GM19043 (cell line): ENCODE measurements at regions not wholly inside any gene's neighbourhood (a gene's known extent, or its start where the extent isn't known, plus 50 kb on each side); places are given as distances from the start of the nearest gene placed in this dataset.

ENCODE experiments used
- ATAC-seq: cut with Tn5 transposase; IDR thresholded peaks from one replicate; pipeline ENCODE4 v1.9.1; 2021; ENCODE audit warnings: low read depth; ENCODE audit not compliant: unreplicated experiment

DNA sequence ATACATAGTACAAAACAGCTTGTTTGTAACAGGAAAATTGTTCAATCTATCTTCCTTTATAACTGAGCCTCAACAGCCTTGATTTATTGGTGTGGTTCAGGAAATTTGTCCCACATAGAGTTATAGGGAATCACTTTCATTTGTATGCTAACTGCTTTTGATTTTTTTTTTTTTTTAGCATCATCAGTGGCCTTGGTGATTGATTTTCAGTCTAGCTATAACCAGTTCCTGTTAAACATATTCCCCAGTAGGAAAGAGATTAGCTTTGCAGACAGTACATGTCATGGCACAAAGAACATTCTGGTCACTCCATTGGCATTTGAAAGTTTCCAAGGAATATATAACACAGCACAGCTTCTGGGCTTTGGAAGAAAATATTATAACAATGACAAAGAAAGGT is 337.3 kb upstream of the TMPO start:
- ATAC-seq = no peak

- ATAC-seq = no peak
These were observed 336.2 kb upstream of the TMPO start for GRCh38 chr12:98179151-98179550.

DNA sequence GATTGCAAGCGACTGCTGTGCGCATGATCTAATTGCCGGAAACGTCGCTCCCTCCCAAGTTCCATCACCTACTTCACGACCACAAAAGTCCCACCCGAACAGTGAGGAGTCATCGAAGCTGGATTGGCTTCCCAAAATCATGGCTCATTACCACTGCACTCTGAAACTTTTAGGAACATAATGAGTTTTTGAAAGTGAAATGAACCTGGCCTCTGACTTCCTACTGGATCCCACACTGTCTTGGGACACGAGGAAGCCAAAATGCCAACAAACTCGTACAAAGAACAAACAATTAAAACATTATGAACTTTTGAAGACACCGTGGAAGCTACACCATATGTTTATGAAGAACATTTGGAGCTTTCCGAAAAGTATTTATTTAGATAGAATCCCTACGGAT is 334.8 kb upstream of the TMPO start:
- no peak for ATAC-seq

DNA sequence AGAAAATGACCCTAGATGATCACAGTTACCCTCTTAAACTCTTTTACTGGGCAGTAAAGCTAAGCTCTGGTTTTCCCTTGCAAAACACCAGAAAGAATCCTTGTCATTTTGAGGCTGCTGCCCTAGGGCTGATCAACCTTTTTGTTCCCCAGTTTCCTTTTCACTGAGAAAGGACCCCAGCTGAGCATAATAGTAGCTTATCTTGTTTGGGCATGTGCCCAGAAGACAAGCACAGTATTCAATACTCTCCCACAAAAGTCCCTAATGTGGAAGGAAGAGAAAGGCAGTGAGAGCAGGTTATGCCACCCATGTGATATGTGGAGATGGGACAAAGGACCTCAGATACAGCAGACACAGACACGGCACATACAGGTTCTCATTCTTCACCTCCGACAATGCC is 332.6 kb upstream of the TMPO start:
- no peak for ATAC-seq

DNA sequence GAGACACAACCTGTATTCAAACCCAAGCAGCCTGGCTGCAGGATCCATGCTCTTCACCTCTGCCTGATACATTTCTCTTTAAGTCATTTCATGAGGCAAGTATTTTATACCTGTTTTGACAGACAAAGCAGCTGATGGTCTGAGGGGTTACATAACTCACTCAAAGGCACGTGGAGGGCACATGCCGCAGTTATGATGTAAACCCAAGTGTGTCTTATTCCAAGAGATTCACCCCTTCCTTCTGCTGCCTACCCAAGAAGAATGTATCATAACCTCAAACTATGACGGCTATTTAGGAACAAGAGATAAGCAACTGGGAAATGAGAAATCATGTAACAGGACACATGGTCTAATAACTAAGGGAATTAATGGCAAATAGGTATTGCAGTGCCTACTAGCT is 329.8 kb upstream of the TMPO start:
- no peak for ATAC-seq

- no peak for ATAC-seq
These were observed 326.7 kb upstream of the TMPO start for GRCh38 chr12:98188650-98189077.

GRCh38 chr12:98194591-98194990 is 320.8 kb upstream of the TMPO start:
- no peak for ATAC-seq

- no peak for ATAC-seq
These were observed 317.0 kb upstream of the TMPO start for GRCh38 chr12:98198261-98198982.

DNA sequence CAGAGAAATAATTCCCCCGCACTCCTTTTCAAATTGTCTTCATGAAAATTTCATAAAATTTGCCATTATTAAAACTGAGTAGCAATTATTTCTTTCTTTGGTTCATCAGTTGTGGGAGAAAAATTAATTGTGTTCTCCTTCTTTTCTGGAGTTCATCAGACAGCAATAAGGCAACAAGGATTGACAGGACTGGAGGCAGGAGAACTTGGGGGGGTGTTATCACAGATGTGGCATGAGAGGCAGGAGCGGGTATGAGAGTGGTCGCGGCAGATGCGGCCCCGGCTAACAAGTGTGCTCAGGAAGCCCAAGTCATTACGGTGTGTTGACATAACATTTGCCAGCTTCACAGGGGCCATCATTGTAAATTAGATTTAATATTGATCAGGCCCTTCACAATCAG is 306.6 kb upstream of the TMPO start:
- ATAC-seq = no peak

GRCh38 chr12:98211909-98212695 is 303.3 kb upstream of the TMPO start:
- ATAC-seq = no peak

GRCh38 chr12:98213556-98213955 is 301.8 kb upstream of the TMPO start:
- ATAC-seq = no peak

- peak; percentile 49 for ATAC-seq
These were observed 298.1 kb upstream of the TMPO start for GRCh38 chr12:98217257-98217656.

DNA sequence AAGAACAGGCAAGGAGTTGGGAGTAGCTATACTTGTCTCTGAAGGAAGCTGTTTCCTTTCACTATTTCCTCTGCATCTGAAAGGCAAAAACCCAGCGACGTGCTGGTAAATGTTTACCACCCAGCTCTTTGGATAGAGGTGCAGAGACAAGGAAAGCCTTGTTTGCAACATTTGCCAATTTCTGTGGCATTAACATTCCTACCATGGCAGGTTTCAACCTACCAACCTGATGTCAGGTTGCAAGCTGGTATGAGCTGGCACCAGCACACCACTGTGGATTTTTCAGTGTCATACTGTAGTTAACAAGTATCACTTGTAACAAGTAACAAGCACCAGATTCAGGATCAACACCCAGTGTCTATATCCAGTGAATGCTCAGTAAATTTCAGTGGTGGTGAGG is 294.8 kb upstream of the TMPO start:
- ATAC-seq = no peak

DNA sequence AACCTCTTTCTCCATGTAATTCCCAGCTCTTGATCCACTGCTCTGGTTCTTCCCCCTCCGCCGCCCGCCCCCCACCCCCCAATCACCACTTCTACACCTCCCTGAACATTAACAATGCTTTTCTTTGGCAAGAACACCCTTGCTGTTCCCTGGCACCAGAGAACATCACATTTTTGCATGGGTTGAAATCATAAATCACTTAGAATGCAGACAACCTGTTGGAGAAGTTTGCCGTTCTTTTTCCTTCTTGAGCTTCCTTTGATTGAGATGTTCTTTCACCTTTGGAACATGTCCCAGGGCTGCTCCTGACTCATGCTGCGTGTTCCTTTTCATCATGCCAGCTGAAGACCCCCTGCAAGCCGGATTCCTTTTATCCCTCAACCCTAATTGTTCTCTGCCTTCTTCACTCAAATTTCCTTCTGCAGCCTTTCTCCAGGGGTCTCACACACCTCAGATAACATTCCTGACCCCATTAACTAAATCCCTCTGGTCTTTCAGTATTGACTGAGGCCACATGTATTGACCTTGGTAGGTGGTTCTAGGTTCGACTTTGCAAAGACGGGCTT is 294.1 kb upstream of the TMPO start:
- no peak for ATAC-seq

GRCh38 chr12:98222135-98222534 is 293.3 kb upstream of the TMPO start:
- ATAC-seq = no peak

DNA sequence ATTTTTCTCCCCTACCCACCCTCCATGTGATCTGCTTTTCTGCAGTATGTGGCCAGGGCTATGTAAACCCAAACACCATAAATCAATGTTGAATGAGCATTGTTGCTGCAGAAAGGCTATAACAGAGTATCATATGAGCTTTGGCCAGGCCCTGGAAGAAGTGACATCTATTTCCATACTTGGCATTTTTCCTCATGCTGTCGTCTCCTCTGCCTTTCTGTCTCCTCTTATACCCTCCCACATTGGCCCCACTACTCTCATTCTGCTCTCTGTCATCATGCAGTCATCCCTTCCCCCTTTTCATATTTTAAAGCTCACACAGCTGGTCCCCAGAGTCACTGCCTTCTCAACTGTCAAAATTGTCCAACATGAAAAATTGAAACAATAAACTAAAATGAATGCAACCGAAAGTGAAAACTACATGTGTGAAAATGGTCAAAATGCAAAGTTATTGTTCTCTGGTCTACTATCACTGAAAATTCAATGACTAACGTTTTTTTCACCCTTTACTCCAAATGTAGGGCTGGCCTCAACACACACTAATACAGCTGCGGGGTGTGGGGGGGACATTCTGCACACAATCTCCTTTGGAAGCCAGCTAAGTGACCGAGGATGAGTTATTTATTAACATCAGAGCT is 290.7 kb upstream of the TMPO start:
- ATAC-seq = peak; percentile 73

DNA sequence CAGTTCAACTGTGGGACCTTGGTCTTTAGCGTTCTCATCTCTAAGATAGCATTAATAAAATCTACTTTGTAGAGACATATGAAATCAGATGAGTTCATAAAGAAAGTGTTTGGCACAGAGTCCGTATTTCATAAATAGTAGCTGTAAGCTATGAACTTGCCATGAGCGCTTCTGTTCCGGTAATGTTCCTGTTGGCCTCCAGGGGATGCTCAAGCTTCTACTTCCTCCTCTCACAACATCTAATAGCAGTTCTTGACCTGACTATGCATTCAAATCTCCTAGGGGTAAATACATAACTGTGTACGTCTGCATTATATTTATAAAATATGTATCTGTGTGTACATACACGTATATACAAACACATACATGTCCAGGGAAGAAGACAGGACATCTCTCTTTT is 288.2 kb upstream of the TMPO start:
- ATAC-seq = no peak

- no peak for ATAC-seq
These were observed 286.5 kb upstream of the TMPO start for GRCh38 chr12:98228683-98229539.

DNA sequence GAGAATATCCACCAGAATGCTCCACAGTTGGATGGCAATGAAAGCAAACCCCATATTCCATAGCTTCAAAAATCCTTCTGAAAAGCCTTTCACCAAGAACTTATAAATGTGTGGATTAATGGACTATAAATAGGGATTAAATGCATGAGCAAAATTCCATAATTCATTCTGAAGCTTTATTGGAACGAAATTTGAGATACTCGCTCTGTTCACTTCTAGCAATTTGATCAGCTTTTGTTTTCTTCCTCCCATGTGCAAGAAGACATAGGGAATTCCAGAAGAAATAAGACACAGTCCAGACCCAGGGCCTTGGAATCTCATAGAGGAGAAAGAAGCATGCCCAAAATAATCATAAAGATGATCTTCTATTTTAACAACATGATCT is 285.9 kb upstream of the TMPO start:
- no peak for ATAC-seq

DNA sequence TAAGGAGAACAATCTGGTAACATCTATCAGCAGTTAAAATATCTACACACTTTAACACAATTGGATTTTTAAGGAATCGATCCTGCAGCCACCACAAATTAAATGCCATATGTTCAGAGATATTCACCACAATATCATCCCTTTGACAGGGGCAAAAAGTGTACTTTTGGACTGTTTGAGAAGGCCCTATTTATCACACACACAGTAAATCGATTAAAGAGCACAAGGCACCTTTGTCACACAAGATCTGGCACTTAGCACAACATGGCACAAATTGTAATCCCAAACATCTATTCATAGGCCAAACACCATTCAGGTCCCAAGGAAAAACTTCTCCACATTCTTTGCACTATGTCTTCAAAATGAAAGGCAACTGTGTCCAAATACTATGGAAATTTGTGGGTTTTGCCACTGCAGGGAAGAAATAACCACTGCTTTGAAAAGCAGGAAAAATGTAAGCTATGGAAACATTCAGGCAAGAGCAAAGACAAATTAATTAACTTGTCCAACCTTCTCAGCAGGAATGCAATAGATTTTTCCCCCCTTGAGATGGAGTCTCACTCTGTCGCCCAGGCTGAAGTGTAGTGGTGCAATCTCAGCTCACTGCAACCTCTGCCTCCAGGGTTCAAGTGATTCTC is 282.5 kb upstream of the TMPO start:
- ATAC-seq = no peak
